ENCODE measurements at regions not wholly inside any gene's neighbourhood (a gene's known extent, or its start where the extent isn't known, plus 50 kb on each side); places are given as distances from the start of the nearest gene placed in this dataset.

- TF ChIP-seq CTCF (IDR thresholded peaks at IDR 0.05; ENCODE audit: low read depth, low read length, poor library complexity, severe bottlenecking) (no peak), EZH2phosphoT487 (IDR thresholded peaks at IDR 0.05; ENCODE audit: borderline replicate concordance, low read length) (no peak)
Measured at GRCh38 chr18:39761273-39761672, 2193.8 kb upstream of the PIK3C3 start.

Measured in DOHH2 (cell line).